MG63 (cell line): ENCODE measurements at regions not wholly inside any gene's neighbourhood (a gene's known extent, or its start where the extent isn't known, plus 50 kb on each side); places are given as distances from the start of the nearest gene placed in this dataset.
"Not testable (repeated sequence)": the region's sequence is repeated elsewhere in the genome, so short reads cannot be mapped to it uniquely, and the experiment has no call there.

Source experiments
- DNase-seq: peaks from one replicate; pipeline ENCODE4 v3.0.0-alpha.2; 2020
- H3K27me3 ChIP-seq: fragments of 250-450 bp; sonication (Bioruptor Pico); 2 replicates; pipeline ENCODE4 v1.5.1; 2020; ENCODE audit warnings: mild to moderate bottlenecking, moderate library complexity
- H3K36me3 ChIP-seq: fragments of 250-450 bp; sonication (Bioruptor Pico); 2 replicates; pipeline ENCODE4 v1.5.1; 2020; ENCODE audit warnings: mild to moderate bottlenecking, moderate library complexity
- H3K4me3 ChIP-seq: fragments of 250-450 bp; sonication (Bioruptor Pico); 2 replicates; pipeline ENCODE4 v1.5.1; 2020; ENCODE audit warnings: mild to moderate bottlenecking, moderate library complexity
- H3K9me3 ChIP-seq: fragments of 250-450 bp; sonication (Bioruptor Pico); 2 replicates; pipeline ENCODE4 v1.5.1; 2020; ENCODE audit warnings: mild to moderate bottlenecking, moderate library complexity

- H3K36me3 ChIP-seq = no peaks in the 10 kb centered on the region
These were observed 489.7 kb upstream of the FGF16 start for GRCh38 chrX:76957485-76957884.

DNA sequence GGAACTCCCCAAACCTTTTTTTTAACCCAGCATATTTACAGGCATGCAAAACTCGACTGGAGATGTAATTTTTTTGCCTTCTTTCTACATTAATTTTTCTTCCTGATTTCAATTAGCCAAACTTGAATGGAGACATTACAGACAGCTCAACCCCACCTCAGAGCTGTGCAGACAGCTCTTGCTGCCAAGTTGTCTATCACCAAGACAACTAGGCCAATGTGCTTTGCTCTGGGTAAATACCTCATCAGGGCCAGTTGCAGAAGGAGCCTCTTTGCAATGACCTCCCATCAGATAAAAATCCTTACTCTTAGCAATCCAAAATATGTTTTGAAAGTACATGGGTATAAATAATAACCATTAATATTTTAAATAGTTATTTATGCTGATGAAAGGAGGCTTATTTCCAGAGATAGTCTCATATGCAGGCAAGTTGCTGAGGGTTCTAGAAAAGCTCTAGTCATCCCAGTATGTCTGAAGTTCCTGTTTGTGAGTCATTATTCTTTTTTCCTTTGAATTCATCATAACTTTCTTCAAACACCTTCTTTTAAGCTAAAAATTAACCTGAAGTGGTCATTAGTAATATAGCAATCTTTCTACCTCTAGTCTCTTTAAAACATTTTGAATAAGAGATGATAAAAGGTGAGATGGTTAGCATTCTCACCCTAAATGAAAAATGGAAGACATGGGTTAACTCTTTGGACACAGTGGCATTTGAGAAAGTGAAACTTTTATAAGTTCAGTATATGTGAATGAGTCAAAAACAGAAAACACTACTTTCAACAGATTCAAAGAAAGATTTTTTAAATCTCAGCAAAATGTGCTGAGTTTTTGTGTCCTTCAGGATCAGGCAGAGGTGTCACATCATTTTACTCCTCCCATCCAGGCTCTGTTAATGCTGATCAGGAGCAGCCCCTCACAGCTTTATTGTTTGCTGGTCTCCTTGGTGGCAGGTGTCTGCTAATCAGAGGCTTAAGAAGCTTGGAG, 475.5 kb upstream of the FGF16 start:
- H3K9me3 ChIP-seq = no peaks in the 10 kb centered on the region
- no peak for DNase-seq
- no peak overlapping the region for H3K4me3 ChIP-seq
- H3K36me3 ChIP-seq = no peaks in the 10 kb centered on the region
- no peaks in the 10 kb centered on the region for H3K27me3 ChIP-seq

More at GRCh38 chrX:76957485-76957884, 489.7 kb upstream of the FGF16 start:
- H3K4me3 ChIP-seq = no peak overlapping the region
- H3K9me3 ChIP-seq = no peaks in the 10 kb centered on the region
- DNase-seq = no peak
- H3K27me3 ChIP-seq = no peaks in the 10 kb centered on the region

DNA sequence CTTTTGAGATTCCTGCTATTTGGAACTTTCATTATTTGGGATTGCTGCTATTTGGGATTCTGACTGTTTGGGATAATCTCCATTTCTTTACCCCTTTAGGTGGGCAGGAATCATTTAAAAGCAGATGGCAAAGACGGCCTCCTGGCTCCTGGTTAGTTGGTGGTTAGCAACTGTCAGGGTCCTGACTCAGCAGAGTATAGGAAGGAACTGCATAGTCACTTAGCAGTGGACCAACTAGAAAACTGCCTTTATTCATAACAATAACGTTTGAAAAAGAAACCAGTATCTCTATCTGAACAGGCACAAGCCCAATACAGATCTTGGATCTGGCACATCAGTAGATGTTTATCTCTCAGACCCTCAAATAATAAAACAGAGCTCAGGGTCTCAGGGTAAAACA, 469.7 kb upstream of the FGF16 start:
- no peaks in the 10 kb centered on the region for H3K36me3 ChIP-seq

GRCh38 chrX:76987381-76987780, 459.8 kb upstream of the FGF16 start:
- no peak overlapping the region for H3K4me3 ChIP-seq

More for the DNA sequence above, 469.7 kb upstream of the FGF16 start:
- Histone ChIP-seq H3K9me3 (no peaks in the 10 kb centered on the region), H3K27me3 (no peaks in the 10 kb centered on the region), H3K4me3 (no peak overlapping the region)
- DNase-seq = no peak

DNA sequence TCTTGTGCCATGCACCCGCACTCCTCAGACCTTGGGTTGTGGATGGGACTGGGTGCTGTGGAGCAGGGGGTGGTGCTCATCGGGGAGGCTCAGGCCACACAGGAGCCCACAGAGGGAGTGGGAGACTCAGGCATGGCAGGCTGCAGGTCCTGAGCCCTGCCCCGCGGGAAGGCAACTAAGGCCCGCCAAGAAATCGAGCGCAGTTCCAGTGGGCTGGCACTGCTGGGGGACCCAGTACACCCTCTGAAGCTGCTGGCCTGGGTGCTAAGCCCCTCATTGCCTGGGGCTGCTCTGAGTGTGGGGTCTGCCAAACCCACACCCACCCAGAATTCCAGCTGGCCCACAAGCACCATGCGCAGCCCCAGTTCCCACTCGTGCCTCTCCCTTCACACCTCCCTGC, 450.5 kb upstream of the FGF16 start:
- no peaks in the 10 kb centered on the region for H3K9me3 ChIP-seq
- no peak overlapping the region for H3K4me3 ChIP-seq
- no peak for DNase-seq
- no peaks in the 10 kb centered on the region for H3K36me3 ChIP-seq
- H3K27me3 ChIP-seq = no peaks in the 10 kb centered on the region

More at GRCh38 chrX:76987381-76987780, 459.8 kb upstream of the FGF16 start:
- Histone ChIP-seq H3K9me3 (no peaks in the 10 kb centered on the region), H3K27me3 (no peaks in the 10 kb centered on the region), H3K36me3 (no peaks in the 10 kb centered on the region)
- DNase-seq = no peak

- Histone ChIP-seq H3K27me3 (no peaks in the 10 kb centered on the region), H3K36me3 (no peaks in the 10 kb centered on the region), H3K9me3 (no peaks in the 10 kb centered on the region), H3K4me3 (no peak overlapping the region)
- DNase-seq = no peak
These were observed 443.7 kb upstream of the FGF16 start for GRCh38 chrX:77003530-77003929.

DNA sequence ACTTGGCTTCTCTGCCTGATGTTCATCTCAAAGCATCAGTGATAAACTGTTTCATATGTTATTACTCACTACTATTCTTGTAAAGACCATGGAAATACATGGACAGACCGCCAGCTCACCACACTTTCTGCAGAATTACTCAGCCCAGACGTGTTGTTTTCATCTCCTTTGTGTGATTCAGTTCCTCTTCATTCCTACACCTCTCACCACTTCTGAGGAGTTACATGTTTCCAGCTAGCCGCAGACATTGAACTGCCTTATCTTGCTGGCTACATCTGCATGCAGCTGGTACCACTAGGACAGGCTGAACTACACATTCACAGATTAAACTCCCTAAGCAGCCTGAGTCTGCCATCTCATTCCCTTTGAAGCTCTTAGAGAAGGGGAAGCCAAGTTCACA, 443.2 kb upstream of the FGF16 start:
- Histone ChIP-seq H3K27me3 (no peaks in the 10 kb centered on the region), H3K9me3 (no peaks in the 10 kb centered on the region), H3K36me3 (no peaks in the 10 kb centered on the region), H3K4me3 (no peak overlapping the region)
- DNase-seq = no peak

DNA sequence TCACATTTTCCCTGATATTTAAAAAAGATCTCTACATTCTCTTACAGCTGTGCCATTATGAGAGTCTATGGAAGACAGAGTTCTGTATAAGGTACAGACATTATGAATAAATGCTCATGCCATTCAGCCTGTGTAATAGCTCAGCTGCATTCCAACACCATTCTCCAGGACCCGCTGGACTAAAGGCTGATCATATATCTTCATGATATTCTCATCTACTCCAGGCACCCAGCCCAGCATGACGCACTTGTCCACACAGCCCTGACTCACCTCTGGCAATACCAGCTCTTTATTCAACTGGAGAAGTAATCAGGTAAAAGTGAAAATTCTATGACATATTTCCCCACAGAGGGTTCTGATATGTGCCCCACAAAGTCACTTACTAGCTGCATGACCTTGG, 437.5 kb upstream of the FGF16 start:
- Histone ChIP-seq H3K27me3 (no peaks in the 10 kb centered on the region), H3K36me3 (no peaks in the 10 kb centered on the region), H3K9me3 (no peaks in the 10 kb centered on the region), H3K4me3 (no peak overlapping the region)
- peak; percentile 73 for DNase-seq

GRCh38 chrX:77014377-77015372, 432.5 kb upstream of the FGF16 start:
- no peaks in the 10 kb centered on the region for H3K36me3 ChIP-seq
- no peaks in the 10 kb centered on the region for H3K27me3 ChIP-seq
- H3K9me3 ChIP-seq = no peaks in the 10 kb centered on the region
- no peak overlapping the region for H3K4me3 ChIP-seq
- DNase-seq = no peak

GRCh38 chrX:77017093-77017492, 430.1 kb upstream of the FGF16 start:
- Histone ChIP-seq H3K36me3 (no peaks in the 10 kb centered on the region), H3K4me3 (no peak overlapping the region), H3K9me3 (no peaks in the 10 kb centered on the region), H3K27me3 (no peaks in the 10 kb centered on the region)
- DNase-seq = no peak

DNA sequence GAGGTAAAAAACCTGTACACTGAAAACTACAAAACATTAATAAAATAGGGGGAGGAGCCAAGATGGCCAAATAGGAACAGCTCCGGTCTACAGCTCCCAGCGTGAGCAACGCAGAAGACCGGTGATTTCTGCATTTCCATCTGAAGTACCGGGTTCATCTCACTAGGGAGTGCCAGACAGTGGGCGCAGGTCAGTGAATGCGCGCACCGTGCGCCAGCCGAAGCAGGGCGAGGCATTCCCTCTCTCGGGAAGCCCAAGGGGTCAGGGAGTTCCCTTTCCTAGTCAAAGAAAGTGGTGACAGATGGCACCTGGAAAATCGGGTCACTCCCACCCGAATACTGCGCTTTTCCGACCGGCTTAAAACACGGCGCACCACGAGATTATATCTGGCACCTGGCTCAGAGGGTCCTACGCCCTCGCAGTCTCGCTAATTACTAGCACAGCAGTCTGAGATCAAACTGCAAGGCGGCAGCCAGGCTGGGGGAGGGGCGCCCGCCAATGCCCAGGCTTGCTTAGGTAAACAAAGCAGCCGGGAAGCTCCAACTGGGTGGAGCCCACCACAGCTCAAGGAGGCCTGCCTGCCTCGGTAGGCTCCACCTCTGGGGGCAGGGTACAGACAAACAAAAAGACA, 400.9 kb upstream of the FGF16 start:
- not testable (repeated sequence) for H3K36me3 ChIP-seq, H3K9me3 ChIP-seq, DNase-seq, H3K27me3 ChIP-seq, H3K4me3 ChIP-seq

GRCh38 chrX:77060572-77060971, 386.6 kb upstream of the FGF16 start:
- Histone ChIP-seq H3K4me3 (no peak overlapping the region), H3K9me3 (no peaks in the 10 kb centered on the region), H3K27me3 (no peaks in the 10 kb centered on the region), H3K36me3 (no peaks in the 10 kb centered on the region)
- DNase-seq = no peak

- no peaks in the 10 kb centered on the region for H3K27me3 ChIP-seq
- DNase-seq = no peak
- H3K36me3 ChIP-seq = no peaks in the 10 kb centered on the region
- no peak overlapping the region for H3K4me3 ChIP-seq
- no peaks in the 10 kb centered on the region for H3K9me3 ChIP-seq
These were observed 386.2 kb upstream of the FGF16 start for GRCh38 chrX:77061022-77061421.

GRCh38 chrX:77061545-77061944, 385.6 kb upstream of the FGF16 start:
- no peak overlapping the region for H3K4me3 ChIP-seq
- no peak for DNase-seq
- H3K9me3 ChIP-seq = no peaks in the 10 kb centered on the region
- H3K27me3 ChIP-seq = no peaks in the 10 kb centered on the region
- no peaks in the 10 kb centered on the region for H3K36me3 ChIP-seq

DNA sequence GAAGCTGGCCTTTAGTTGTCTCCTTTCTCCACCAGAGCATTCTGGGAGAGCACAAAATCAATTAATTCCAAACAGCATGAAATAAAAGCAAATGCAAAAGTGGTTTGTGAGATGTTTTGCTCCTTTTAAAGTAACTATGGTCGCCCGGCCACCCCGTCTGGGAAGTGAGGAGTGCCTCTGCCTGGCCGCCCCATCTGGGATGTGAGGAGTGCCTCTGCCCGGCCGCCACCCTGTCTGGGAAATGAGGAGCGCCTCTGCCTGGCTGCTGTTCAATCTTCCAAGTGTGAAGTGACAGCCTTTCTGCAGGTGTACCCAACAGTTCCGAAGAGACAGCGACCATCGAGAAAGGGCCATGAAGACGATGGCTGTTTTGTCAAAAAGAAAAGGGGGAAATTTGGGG, 381.3 kb upstream of the FGF16 start:
- Histone ChIP-seq H3K9me3 (no peaks in the 10 kb centered on the region), H3K4me3 (no peak overlapping the region), H3K27me3 (no peaks in the 10 kb centered on the region), H3K36me3 (no peaks in the 10 kb centered on the region)
- no peak for DNase-seq

GRCh38 chrX:77070202-77070918, 376.8 kb upstream of the FGF16 start:
- DNase-seq = no peak
- H3K36me3 ChIP-seq = no peaks in the 10 kb centered on the region
- H3K9me3 ChIP-seq = no peaks in the 10 kb centered on the region
- no peak overlapping the region for H3K4me3 ChIP-seq
- H3K27me3 ChIP-seq = no peaks in the 10 kb centered on the region
